ENCODE measurements at regions not wholly inside any gene's neighbourhood (a gene's known extent, or its start where the extent isn't known, plus 50 kb on each side); places are given as distances from the start of the nearest gene placed in this dataset.

GRCh38 chr2:139742216-139743172 lies 962.3 kb upstream of the NXPH2 start:
- no peak for TF ChIP-seq CTCF (IDR thresholded peaks at IDR 0.05; ENCODE audit: unreplicated experiment)
- H3K4me1 Mint-ChIP-seq (ENCODE audit: insufficient read depth, unreplicated experiment), result no peaks in the 10 kb centered on the region
- no peak overlapping the region for H3K4me3 Mint-ChIP-seq (ENCODE audit: unreplicated experiment)
- no TSS peak for BruUV-seq (replicated peaks)
- no peaks in the 10 kb centered on the region for H3K9me3 Mint-ChIP-seq (ENCODE audit: unreplicated experiment)
- CTCF ChIA-PET, result no interaction called here
- no peak overlapping the region for H3K27ac Mint-ChIP-seq (ENCODE audit: low read depth, unreplicated experiment)
- H3K27me3 Mint-ChIP-seq (ENCODE audit: insufficient read depth, unreplicated experiment), result no peaks in the 10 kb centered on the region
- DNase-seq (ENCODE audit: unreplicated experiment), result no peak
- intact Hi-C loops (cut with micrococcal nuclease), result no loop called here
- POLR2A ChIA-PET, result no interaction called here
- no peaks in the 10 kb centered on the region for H3K36me3 Mint-ChIP-seq (ENCODE audit: insufficient read depth, unreplicated experiment)

- no peaks in the 10 kb centered on the region for H3K9me3 Mint-ChIP-seq (ENCODE audit: unreplicated experiment)
- BruUV-seq (replicated peaks), result no TSS peak
- no peak overlapping the region for H3K27ac Mint-ChIP-seq (ENCODE audit: low read depth, unreplicated experiment)
- H3K4me1 Mint-ChIP-seq (ENCODE audit: insufficient read depth, unreplicated experiment), result no peaks in the 10 kb centered on the region
- intact Hi-C loops (cut with micrococcal nuclease), result no loop called here
- H3K4me3 Mint-ChIP-seq (ENCODE audit: unreplicated experiment), result no peak overlapping the region
- H3K27me3 Mint-ChIP-seq (ENCODE audit: insufficient read depth, unreplicated experiment), result no peaks in the 10 kb centered on the region
- CTCF ChIA-PET, result no interaction called here
- no peak for DNase-seq (ENCODE audit: unreplicated experiment)
- POLR2A ChIA-PET, result no interaction called here
- no peak for TF ChIP-seq CTCF (IDR thresholded peaks at IDR 0.05; ENCODE audit: unreplicated experiment)
- no peaks in the 10 kb centered on the region for H3K36me3 Mint-ChIP-seq (ENCODE audit: insufficient read depth, unreplicated experiment)
Measured at GRCh38 chr2:139737659-139738058, 957.5 kb upstream of the NXPH2 start.

GRCh38 chr2:139730197-139730596 lies 950.0 kb upstream of the NXPH2 start:
- Mint-ChIP-seq H3K27ac (ENCODE audit: low read depth, unreplicated experiment) (no peak overlapping the region), H3K4me3 (ENCODE audit: unreplicated experiment) (no peak overlapping the region), H3K4me1 (ENCODE audit: insufficient read depth, unreplicated experiment) (no peaks in the 10 kb centered on the region), H3K9me3 (ENCODE audit: unreplicated experiment) (no peaks in the 10 kb centered on the region), H3K36me3 (ENCODE audit: insufficient read depth, unreplicated experiment) (no peaks in the 10 kb centered on the region), H3K27me3 (ENCODE audit: insufficient read depth, unreplicated experiment) (no peaks in the 10 kb centered on the region)
- no peak for TF ChIP-seq CTCF (IDR thresholded peaks at IDR 0.05; ENCODE audit: unreplicated experiment)
- CTCF ChIA-PET, result no interaction called here
- DNase-seq (ENCODE audit: unreplicated experiment), result no peak
- POLR2A ChIA-PET, result interaction anchor here (0.5 kb wide), 1 partner anchor 44 kb away, joined by 3 read pairs; no protein-coding TSS in a partner anchor
- no TSS peak for BruUV-seq (replicated peaks)
- intact Hi-C loops (cut with micrococcal nuclease), result no loop called here

- Mint-ChIP-seq H3K4me3 (ENCODE audit: unreplicated experiment) (no peak overlapping the region), H3K4me1 (ENCODE audit: insufficient read depth, unreplicated experiment) (no peaks in the 10 kb centered on the region), H3K27ac (ENCODE audit: low read depth, unreplicated experiment) (no peak overlapping the region), H3K36me3 (ENCODE audit: insufficient read depth, unreplicated experiment) (no peaks in the 10 kb centered on the region), H3K9me3 (ENCODE audit: unreplicated experiment) (peaks cover 7% of the 10 kb centered on the region), H3K27me3 (ENCODE audit: insufficient read depth, unreplicated experiment) (peaks cover 23% of the 10 kb centered on the region)
- POLR2A ChIA-PET, result interaction anchor here (0.7 kb wide), 1 partner anchor 245 kb away, joined by 3 read pairs; no protein-coding TSS in a partner anchor
- no TSS peak for BruUV-seq (replicated peaks)
- no peak for TF ChIP-seq CTCF (IDR thresholded peaks at IDR 0.05; ENCODE audit: unreplicated experiment)
- intact Hi-C loops (cut with micrococcal nuclease), result no loop called here
- CTCF ChIA-PET, result interaction anchor here (0.6 kb wide), 1 partner anchor 821 kb away, joined by 3 read pairs; no protein-coding TSS in a partner anchor
- no peak for DNase-seq (ENCODE audit: unreplicated experiment)
Measured at GRCh38 chr2:139721411-139721995, 941.3 kb upstream of the NXPH2 start.

All from MCF 10A (cell line).